ENCODE measurements at regions not wholly inside any gene's neighbourhood (a gene's known extent, or its start where the extent isn't known, plus 50 kb on each side); places are given as distances from the start of the nearest gene placed in this dataset.

DNA sequence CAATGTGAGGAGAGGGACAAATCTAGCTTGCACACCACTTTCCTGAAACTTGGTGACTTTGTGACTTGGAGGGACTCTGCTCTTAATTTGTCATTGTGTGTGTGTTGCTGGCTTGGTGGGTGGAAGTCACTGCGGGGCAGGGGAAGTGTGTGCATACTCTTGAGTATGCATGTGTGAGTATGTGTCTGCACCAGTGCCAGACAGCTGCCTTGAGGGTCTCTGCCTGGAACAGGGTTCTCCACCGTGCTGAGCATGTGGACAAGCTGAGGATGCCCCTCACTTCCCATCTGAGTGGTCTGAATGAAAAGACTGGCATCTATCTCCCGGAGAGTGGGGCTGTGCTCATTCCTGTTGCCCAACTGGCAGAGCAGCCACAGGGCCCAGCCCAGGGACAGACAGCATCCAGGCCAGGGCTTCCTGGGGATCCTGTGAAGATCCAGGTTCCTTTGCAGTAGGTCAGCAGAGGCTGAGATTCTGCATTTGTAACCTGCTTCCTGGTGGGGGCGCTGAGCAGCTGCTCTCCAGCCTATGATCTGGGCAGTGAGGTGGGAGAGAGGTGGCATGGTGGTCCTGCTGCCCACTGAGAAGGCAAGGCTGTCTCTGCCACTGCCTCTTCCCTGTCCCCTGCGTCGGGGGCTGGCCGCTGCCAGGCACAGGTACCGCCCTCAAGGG lies 138.9 kb upstream of the HAAO start:
- Histone ChIP-seq H3K4me1 (peaks cover 39 to 47% of the 10 kb centered on the region in 2 donors), H3K27me3 (no peaks in the 10 kb centered on the region), H3K4me3 (no peak overlapping the region), H3K27ac (peak overlapping the region in 2 of 4 donors; percentile 75 to 81), H3K9me3 (no peaks in the 10 kb centered on the region), H3K36me3 (no peaks in the 10 kb centered on the region)
- in situ Hi-C loops (cut with MboI; ENCODE audit: low sequenced_read_pairs in 4 of 4): loop anchor here in 2 of 4 donors (25.0 kb wide), 1 partner anchor 94 kb away; no protein-coding TSS in a partner anchor
- DNase-seq (no peak), ATAC-seq (no peak)
- no peak for TF ChIP-seq POLR2A (IDR thresholded peaks at IDR 0.05)
- TF ChIP-seq, protein P1, sequence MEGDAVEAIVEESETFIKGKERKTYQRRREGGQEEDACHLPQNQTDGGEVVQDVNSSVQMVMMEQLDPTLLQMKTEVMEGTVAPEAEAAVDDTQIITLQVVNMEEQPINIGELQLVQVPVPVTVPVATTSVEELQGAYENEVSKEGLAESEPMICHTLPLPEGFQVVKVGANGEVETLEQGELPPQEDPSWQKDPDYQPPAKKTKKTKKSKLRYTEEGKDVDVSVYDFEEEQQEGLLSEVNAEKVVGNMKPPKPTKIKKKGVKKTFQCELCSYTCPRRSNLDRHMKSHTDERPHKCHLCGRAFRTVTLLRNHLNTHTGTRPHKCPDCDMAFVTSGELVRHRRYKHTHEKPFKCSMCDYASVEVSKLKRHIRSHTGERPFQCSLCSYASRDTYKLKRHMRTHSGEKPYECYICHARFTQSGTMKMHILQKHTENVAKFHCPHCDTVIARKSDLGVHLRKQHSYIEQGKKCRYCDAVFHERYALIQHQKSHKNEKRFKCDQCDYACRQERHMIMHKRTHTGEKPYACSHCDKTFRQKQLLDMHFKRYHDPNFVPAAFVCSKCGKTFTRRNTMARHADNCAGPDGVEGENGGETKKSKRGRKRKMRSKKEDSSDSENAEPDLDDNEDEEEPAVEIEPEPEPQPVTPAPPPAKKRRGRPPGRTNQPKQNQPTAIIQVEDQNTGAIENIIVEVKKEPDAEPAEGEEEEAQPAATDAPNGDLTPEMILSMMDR (IDR thresholded peaks at IDR 0.05 in 4 of 5, conservative IDR thresholded peaks at IDR 0.05 in 1 of 5): no peak
- intact Hi-C loops (cut with DNase I; ENCODE audit: low total_unique reads): no loop called here

DNA sequence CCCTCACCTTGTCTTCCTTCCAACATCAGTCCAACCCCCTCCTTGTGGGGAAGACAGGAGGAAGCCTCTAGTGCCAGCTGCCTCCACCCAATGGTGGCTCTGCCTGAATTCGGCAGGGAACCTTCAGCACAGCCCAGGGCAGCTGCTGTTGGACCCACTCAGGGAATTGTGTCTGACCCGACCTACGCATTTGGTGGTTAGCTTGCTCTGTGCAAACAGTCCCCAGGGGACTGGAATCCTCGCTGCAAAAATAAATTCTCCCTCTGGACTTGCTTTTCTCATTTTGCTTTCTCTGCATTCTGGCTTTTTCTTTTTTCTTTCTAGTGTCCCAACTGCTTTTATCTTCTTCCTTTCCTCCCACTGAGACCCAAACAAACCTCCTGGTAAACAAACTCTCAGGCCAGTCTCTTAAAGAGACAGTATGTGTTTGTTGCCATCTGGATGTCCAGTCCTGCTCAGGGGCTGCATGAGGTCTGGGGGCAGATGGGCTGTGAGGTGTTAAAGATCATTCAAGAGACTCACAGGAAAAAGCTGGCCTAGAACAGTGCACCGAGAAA lies 137.7 kb upstream of the HAAO start:
- Histone ChIP-seq H3K36me3 (no peaks in the 10 kb centered on the region), H3K4me1 (peaks cover 51 to 53% of the 10 kb centered on the region in 2 donors), H3K27me3 (no peaks in the 10 kb centered on the region), H3K27ac (peak overlapping the region; percentile 67 to 81 (median 74)), H3K9me3 (no peaks in the 10 kb centered on the region), H3K4me3 (no peak overlapping the region)
- intact Hi-C loops (cut with DNase I; ENCODE audit: low total_unique reads): no loop called here
- ATAC-seq: no peak
- no peak for DNase-seq
- in situ Hi-C loops (cut with MboI; ENCODE audit: low sequenced_read_pairs in 4 of 4): loop anchor here in 2 of 4 donors (25.0 kb wide), 1 partner anchor 93 kb away; no protein-coding TSS in a partner anchor
- no peak for TF ChIP-seq POLR2A (IDR thresholded peaks at IDR 0.05)
- TF ChIP-seq, protein P1 (IDR thresholded peaks at IDR 0.05 in 4 of 5, conservative IDR thresholded peaks at IDR 0.05 in 1 of 5): no peak

DNA sequence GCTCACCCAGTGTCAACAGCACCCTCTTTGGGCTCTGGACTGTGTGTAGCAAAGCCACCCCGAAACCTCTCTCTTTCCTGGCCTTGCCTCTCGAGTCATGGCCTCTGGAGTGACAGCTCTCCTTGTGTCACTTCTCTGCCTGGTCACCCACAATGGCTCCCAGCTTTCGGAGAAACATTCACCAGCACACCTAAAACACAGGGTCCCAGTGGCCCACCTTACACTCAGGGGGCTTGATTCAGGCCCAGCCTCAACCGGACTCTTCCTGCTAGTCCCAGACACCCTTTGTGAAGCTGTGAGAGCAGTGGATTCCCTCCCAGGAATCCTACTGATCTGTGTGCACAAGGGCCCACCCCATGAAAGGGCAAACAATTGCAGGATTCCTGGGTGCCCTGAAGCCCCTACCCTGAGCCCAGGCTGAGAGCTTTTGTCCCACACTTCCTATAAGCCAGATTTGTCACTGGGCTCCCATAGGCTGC lies 137.2 kb upstream of the HAAO start:
- H3K27me3 ChIP-seq: no peaks in the 10 kb centered on the region
- no peak for TF ChIP-seq POLR2A (IDR thresholded peaks at IDR 0.05)
- TF ChIP-seq, protein P1 (IDR thresholded peaks at IDR 0.05 in 4 of 5, conservative IDR thresholded peaks at IDR 0.05 in 1 of 5): no peak
- H3K27ac ChIP-seq: peak overlapping the region; percentile 67 to 81 (median 74)
- no peaks in the 10 kb centered on the region for H3K36me3 ChIP-seq
- intact Hi-C loops (cut with DNase I; ENCODE audit: low total_unique reads): loop anchor here (5.0 kb wide), 3 partner anchors 52 to 102 kb away; no protein-coding TSS in a partner anchor
- peaks cover 56 to 59% of the 10 kb centered on the region in 2 donors for H3K4me1 ChIP-seq
- H3K9me3 ChIP-seq: no peaks in the 10 kb centered on the region
- DNase-seq: no peak
- in situ Hi-C loops (cut with MboI; ENCODE audit: low sequenced_read_pairs in 4 of 4): loop anchor here in 2 of 4 donors (25.0 kb wide), 1 partner anchor 92 kb away; no protein-coding TSS in a partner anchor
- no peak overlapping the region for H3K4me3 ChIP-seq
- ATAC-seq: no peak

DNA sequence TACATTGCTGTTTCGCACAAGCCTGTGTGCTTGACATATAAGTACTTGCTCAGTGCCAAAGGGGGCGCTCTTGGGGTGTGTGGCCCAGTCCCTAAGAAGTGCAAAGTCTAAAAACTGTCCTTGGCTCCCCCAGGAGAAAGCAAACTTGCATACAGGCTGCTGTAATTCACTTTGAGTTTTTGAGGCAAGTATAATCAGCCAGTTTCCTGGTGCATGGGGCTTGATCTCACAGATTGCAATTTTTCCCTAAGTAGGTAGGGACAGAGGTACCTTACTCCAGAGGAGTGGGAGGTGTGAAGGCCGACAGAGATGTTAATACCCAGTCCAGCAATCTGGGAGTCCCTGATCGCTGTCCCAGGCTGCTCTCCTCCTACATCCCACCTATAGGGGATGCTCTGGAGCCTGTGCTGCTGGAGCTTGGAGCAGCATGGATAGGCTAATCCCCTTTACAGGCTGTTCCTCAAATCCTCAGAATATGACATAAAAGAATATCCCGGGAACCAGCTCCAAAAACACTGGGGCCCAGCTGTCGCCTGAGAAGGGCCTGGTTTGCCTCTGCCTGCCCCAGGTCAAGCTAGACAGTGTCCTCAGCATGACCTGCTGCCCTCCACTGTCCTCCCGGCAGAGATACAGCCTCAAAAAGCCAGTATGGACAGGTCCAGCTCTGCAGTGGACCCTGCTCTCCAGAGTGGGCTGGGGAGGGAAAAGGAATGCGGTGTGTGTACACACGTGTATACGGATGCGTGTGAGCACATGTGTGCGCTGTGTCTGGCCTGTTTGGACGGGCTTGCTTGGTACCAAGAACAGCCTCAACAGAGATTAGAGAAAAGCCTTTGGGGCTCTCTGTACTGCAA lies 136.5 kb upstream of the HAAO start:
- DNase-seq (no peak), ATAC-seq (no peak)
- Histone ChIP-seq H3K4me1 (peaks cover 59 to 65% of the 10 kb centered on the region in 2 donors), H3K36me3 (no peaks in the 10 kb centered on the region), H3K27ac (peak overlapping the region; percentile 67 to 81 (median 74)), H3K4me3 (no peak overlapping the region), H3K27me3 (no peaks in the 10 kb centered on the region), H3K9me3 (no peaks in the 10 kb centered on the region)
- TF ChIP-seq POLR2A (IDR thresholded peaks at IDR 0.05): no peak
- TF ChIP-seq, protein P1 (IDR thresholded peaks at IDR 0.05 in 4 of 5, conservative IDR thresholded peaks at IDR 0.05 in 1 of 5): peak in 2 of 5 experiments; percentile 12 to 34
- intact Hi-C loops (cut with DNase I; ENCODE audit: low total_unique reads): loop anchor here (5.0 kb wide), 3 partner anchors 52 to 102 kb away; no protein-coding TSS in a partner anchor
- in situ Hi-C loops (cut with MboI; ENCODE audit: low sequenced_read_pairs in 4 of 4): loop anchor here in 2 of 4 donors (25.0 kb wide), 1 partner anchor 92 kb away; no protein-coding TSS in a partner anchor

All from gastrocnemius medialis (tissue), 4 donors.